ENCODE measurements at regions not wholly inside any gene's neighbourhood (a gene's known extent, or its start where the extent isn't known, plus 50 kb on each side); places are given as distances from the start of the nearest gene placed in this dataset.

GRCh38 chr5:97471951-97472350 is 288.9 kb upstream of the RIOK2 start:
- H3K4me3 ChIP-seq (replicated peaks; ENCODE audit: low read depth, low read length), result no peak overlapping the region
- DNase-seq (ENCODE audit: low read depth), result no peak
- TF ChIP-seq CTCF (IDR thresholded peaks at IDR 0.05; ENCODE audit: low read length, missing control alignments), result no peak

GRCh38 chr5:97475847-97476246 is 292.8 kb upstream of the RIOK2 start:
- no peak for DNase-seq (ENCODE audit: low read depth)
- TF ChIP-seq CTCF (IDR thresholded peaks at IDR 0.05; ENCODE audit: low read length, missing control alignments), result no peak
- no peak overlapping the region for H3K4me3 ChIP-seq (replicated peaks; ENCODE audit: low read depth, low read length)

- no peak for TF ChIP-seq CTCF (IDR thresholded peaks at IDR 0.05; ENCODE audit: low read length, missing control alignments)
These were observed 293.9 kb upstream of the RIOK2 start for GRCh38 chr5:97476852-97477534.

GRCh38 chr5:97478483-97478882 is 295.4 kb upstream of the RIOK2 start:
- TF ChIP-seq CTCF (IDR thresholded peaks at IDR 0.05; ENCODE audit: low read length, missing control alignments), result no peak
- H3K4me3 ChIP-seq (replicated peaks; ENCODE audit: low read depth, low read length), result no peak overlapping the region
- peak; percentile 86 for DNase-seq (ENCODE audit: low read depth)

More at GRCh38 chr5:97476852-97477534, 293.9 kb upstream of the RIOK2 start:
- DNase-seq (ENCODE audit: low read depth), result peak; percentile 34
- no peak overlapping the region for H3K4me3 ChIP-seq (replicated peaks; ENCODE audit: low read depth, low read length)

GRCh38 chr5:97480313-97480712 is 297.3 kb upstream of the RIOK2 start:
- TF ChIP-seq CTCF (IDR thresholded peaks at IDR 0.05; ENCODE audit: low read length, missing control alignments), result no peak
- no peak for DNase-seq (ENCODE audit: low read depth)
- no peak overlapping the region for H3K4me3 ChIP-seq (replicated peaks; ENCODE audit: low read depth, low read length)

GRCh38 chr5:97488126-97488668 is 305.1 kb upstream of the RIOK2 start:
- H3K4me3 ChIP-seq (replicated peaks; ENCODE audit: low read depth, low read length), result no peak overlapping the region
- no peak for DNase-seq (ENCODE audit: low read depth)
- TF ChIP-seq CTCF (IDR thresholded peaks at IDR 0.05; ENCODE audit: low read length, missing control alignments), result no peak

Measured in fibroblast of pulmonary artery (primary cell).